ENCODE measurements at regions not wholly inside any gene's neighbourhood (a gene's known extent, or its start where the extent isn't known, plus 50 kb on each side); places are given as distances from the start of the nearest gene placed in this dataset.

DNA sequence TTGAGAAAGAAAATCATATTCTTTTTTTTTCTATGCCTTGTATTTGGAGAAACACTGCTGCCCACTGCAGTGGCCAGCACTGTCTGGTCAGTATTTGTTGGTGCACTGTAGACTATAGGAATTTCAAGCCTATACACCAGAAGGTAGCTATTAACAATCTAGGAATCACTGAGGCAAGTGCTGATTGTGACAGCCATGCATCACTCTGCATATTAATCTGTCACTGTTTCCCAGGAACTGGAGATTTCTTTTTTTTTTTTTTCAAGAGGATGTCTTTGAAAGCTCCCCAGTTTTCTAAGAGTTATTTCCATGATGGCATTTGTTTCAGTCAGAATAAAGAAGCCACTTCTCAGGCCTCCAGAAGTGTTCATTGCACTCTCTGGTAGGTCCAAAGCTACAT lies 737.8 kb upstream of the PTBP2 start:
- Mint-ChIP-seq H3K36me3 (ENCODE audit: low read depth) (no peaks in the 10 kb centered on the region; the same call in 1 of the 2 replicates), H3K4me3 (no peak overlapping the region), H3K9me3 (peaks cover 36% of the 10 kb centered on the region), H3K27ac (no peak overlapping the region), H3K4me1 (ENCODE audit: low read depth) (no peaks in the 10 kb centered on the region), H3K27me3 (ENCODE audit: insufficient read depth) (peaks cover 2% of the 10 kb centered on the region)
- DNase-seq, result no peak
- TF ChIP-seq, protein P1, sequence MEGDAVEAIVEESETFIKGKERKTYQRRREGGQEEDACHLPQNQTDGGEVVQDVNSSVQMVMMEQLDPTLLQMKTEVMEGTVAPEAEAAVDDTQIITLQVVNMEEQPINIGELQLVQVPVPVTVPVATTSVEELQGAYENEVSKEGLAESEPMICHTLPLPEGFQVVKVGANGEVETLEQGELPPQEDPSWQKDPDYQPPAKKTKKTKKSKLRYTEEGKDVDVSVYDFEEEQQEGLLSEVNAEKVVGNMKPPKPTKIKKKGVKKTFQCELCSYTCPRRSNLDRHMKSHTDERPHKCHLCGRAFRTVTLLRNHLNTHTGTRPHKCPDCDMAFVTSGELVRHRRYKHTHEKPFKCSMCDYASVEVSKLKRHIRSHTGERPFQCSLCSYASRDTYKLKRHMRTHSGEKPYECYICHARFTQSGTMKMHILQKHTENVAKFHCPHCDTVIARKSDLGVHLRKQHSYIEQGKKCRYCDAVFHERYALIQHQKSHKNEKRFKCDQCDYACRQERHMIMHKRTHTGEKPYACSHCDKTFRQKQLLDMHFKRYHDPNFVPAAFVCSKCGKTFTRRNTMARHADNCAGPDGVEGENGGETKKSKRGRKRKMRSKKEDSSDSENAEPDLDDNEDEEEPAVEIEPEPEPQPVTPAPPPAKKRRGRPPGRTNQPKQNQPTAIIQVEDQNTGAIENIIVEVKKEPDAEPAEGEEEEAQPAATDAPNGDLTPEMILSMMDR (IDR thresholded peaks at IDR 0.05), result no peak

GRCh38 chr1:95984798-95985374 lies 736.7 kb upstream of the PTBP2 start:
- peaks cover 2% of the 10 kb centered on the region for H3K27me3 Mint-ChIP-seq (ENCODE audit: insufficient read depth)
- H3K36me3 Mint-ChIP-seq (ENCODE audit: low read depth), result no peaks in the 10 kb centered on the region; the same call in 1 of the 2 replicates
- TF ChIP-seq, protein P1 (IDR thresholded peaks at IDR 0.05), result no peak
- no peak overlapping the region for H3K27ac Mint-ChIP-seq
- no peak for DNase-seq
- H3K4me1 Mint-ChIP-seq (ENCODE audit: low read depth), result no peaks in the 10 kb centered on the region
- H3K9me3 Mint-ChIP-seq, result peaks cover 36% of the 10 kb centered on the region
- no peak overlapping the region for H3K4me3 Mint-ChIP-seq

GRCh38 chr1:95990033-95990432 lies 731.6 kb upstream of the PTBP2 start:
- TF ChIP-seq, protein P1 (IDR thresholded peaks at IDR 0.05), result no peak
- no peak overlapping the region for H3K4me3 Mint-ChIP-seq
- peaks cover 18% of the 10 kb centered on the region for H3K9me3 Mint-ChIP-seq
- H3K36me3 Mint-ChIP-seq (ENCODE audit: low read depth), result no peaks in the 10 kb centered on the region
- no peak overlapping the region for H3K27ac Mint-ChIP-seq
- DNase-seq, result no peak
- H3K27me3 Mint-ChIP-seq (ENCODE audit: insufficient read depth), result no peaks in the 10 kb centered on the region; the same call in 1 of the 2 replicates
- no peaks in the 10 kb centered on the region for H3K4me1 Mint-ChIP-seq (ENCODE audit: low read depth)

DNA sequence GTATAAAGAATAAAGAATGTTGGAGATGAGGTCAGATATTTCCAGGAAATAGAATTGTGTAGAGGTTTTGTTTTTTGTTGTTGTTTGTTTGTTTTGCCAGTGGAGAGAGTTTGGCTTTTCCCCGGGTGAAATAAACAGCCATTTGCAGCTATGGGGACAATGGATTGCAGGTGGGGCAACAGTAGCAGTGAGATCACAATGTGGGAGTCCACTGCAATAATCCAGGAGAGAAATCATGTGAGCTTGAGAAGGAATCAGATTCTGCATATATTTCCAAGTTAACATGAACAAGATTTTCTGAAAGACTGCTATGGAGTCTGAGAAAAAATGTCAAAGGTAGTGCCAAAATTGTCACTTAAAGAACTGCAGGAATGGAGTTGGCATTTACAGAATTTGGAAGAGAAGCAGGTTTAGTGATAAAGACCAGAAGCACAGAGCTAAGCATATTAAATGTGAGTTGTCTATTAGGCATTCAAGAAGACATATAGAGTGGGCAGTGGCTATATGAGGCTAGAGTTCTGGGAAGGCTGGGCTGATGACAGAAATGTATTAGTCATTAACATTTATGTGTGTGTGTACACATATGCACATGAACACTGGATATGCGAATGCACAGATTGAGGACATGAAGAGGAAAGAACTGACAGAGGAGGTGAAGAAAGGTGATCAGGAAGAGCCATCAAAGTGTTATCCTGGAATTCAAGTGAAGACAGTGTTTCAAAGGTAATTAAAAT lies 729.6 kb upstream of the PTBP2 start:
- no peak overlapping the region for H3K27ac Mint-ChIP-seq
- no peaks in the 10 kb centered on the region for H3K4me1 Mint-ChIP-seq (ENCODE audit: low read depth)
- TF ChIP-seq, protein P1 (IDR thresholded peaks at IDR 0.05), result no peak
- DNase-seq, result no peak
- H3K9me3 Mint-ChIP-seq, result peaks cover 19% of the 10 kb centered on the region
- H3K27me3 Mint-ChIP-seq (ENCODE audit: insufficient read depth), result no peaks in the 10 kb centered on the region; the same call in 1 of the 2 replicates
- H3K36me3 Mint-ChIP-seq (ENCODE audit: low read depth), result no peaks in the 10 kb centered on the region
- no peak overlapping the region for H3K4me3 Mint-ChIP-seq

DNA sequence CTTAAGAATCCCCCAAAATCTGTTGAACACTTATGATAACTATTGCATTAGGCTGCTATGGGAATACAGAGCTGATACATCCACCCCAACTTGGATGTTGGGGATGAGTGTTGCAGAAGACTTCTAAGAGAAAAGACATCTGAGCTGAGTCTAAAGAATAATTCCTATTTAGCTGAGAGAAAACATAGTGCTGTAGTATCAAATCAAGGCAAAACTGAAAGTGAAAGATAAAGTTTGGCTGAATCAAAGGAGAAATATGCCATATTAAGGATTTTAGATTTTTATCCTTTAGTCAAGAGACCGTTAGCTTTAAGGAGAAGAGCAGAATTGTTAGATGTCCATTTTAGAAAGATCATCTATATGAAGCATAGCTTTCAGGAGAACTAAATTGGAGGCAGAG lies 726.9 kb upstream of the PTBP2 start:
- no peak for DNase-seq
- Mint-ChIP-seq H3K27ac (no peak overlapping the region), H3K4me1 (ENCODE audit: low read depth) (no peaks in the 10 kb centered on the region), H3K4me3 (no peak overlapping the region), H3K36me3 (ENCODE audit: low read depth) (no peaks in the 10 kb centered on the region), H3K27me3 (ENCODE audit: insufficient read depth) (no peaks in the 10 kb centered on the region; the same call in 1 of the 2 replicates), H3K9me3 (peaks cover 32% of the 10 kb centered on the region)
- TF ChIP-seq, protein P1 (IDR thresholded peaks at IDR 0.05), result no peak
